AG04449 (cell line): ENCODE measurements at regions not wholly inside any gene's neighbourhood (a gene's known extent, or its start where the extent isn't known, plus 50 kb on each side); places are given as distances from the start of the nearest gene placed in this dataset.

Experiments used
- CTCF ChIA-PET: fragments of 350-600 bp; formaldehyde crosslinking; extraction: SDS; loops from one replicate; lab custom pipeline; 2021; ENCODE audit warnings: antibody characterized with exemption; lab: Yijun Ruan, JAX
- POLR2A ChIA-PET: fragments of 400-600, 350-600 bp; formaldehyde crosslinking; extraction: SDS; loops from one replicate; lab custom pipeline; 2020; ENCODE audit warnings: antibody characterized with exemption, inconsistent platforms; lab: Yijun Ruan, JAX
- DNase-seq: peaks from one replicate; pipeline ENCODE4 v3.0.0-alpha.2; 2010; ENCODE audit warnings: low read depth, low spot score
- H3K4me3 ChIP-seq: 2 replicates; pipeline ENCODE4 v1.5.1; 2011; ENCODE audit warnings: low read depth, mild to moderate bottlenecking, control low read depth, low read length
- TF ChIP-seq, protein P1 (sequence below): IDR thresholded peaks from one replicate; pipeline ENCODE4 v1.5.1; 2011; ENCODE audit warnings: mild to moderate bottlenecking, moderate library complexity, low read length, control low read depth, inconsistent platforms; ENCODE audit not compliant: insufficient read depth; ENCODE audit errors: missing control alignments

GRCh38 chr10:10552948-10553347 lies 464.7 kb upstream of the CELF2 start:
- ChIA-PET CTCF (no interaction called here), POLR2A (no interaction called here)
- no peak for DNase-seq
- TF ChIP-seq, protein P1, sequence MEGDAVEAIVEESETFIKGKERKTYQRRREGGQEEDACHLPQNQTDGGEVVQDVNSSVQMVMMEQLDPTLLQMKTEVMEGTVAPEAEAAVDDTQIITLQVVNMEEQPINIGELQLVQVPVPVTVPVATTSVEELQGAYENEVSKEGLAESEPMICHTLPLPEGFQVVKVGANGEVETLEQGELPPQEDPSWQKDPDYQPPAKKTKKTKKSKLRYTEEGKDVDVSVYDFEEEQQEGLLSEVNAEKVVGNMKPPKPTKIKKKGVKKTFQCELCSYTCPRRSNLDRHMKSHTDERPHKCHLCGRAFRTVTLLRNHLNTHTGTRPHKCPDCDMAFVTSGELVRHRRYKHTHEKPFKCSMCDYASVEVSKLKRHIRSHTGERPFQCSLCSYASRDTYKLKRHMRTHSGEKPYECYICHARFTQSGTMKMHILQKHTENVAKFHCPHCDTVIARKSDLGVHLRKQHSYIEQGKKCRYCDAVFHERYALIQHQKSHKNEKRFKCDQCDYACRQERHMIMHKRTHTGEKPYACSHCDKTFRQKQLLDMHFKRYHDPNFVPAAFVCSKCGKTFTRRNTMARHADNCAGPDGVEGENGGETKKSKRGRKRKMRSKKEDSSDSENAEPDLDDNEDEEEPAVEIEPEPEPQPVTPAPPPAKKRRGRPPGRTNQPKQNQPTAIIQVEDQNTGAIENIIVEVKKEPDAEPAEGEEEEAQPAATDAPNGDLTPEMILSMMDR = no peak
- no peak overlapping the region for H3K4me3 ChIP-seq

DNA sequence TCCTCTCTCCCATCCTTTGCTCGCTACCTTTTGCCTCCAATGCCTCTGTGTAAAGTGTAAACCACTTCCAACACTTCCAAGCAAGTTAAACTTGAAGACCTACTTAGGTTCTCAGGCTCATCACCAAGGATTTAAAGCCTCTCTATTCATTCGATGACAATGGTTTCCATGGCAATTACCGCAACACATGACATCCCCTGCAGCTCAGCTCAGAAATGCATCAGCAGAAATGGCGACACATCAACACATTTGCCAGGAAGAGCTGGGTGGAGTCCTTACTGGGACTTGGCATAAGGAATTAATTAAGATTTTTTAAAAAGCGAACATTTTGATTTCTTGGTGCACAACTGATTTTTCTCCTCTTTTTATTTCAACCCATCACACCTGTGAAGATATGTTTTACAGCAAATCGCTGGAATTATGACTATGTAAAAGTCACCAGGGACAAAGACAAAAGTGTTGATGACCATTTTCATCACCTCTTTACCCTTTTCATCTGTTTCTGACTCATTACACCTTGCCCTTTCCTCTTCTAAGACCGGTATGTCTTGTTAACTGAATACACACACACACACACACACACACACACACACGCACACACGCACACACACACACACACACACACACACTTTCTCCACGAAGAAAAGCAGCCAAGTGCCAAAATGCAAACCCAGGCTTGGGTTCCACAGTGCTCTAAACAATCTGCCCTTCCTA lies 453.4 kb upstream of the CELF2 start:
- H3K4me3 ChIP-seq = no peak overlapping the region
- TF ChIP-seq, protein P1 = no peak
- no peak for DNase-seq
- ChIA-PET POLR2A (no interaction called here), CTCF (no interaction called here)

- POLR2A ChIA-PET = no interaction called here
Measured at GRCh38 chr10:10576937-10577336, 440.7 kb upstream of the CELF2 start.

GRCh38 chr10:10579709-10580108 lies 438.0 kb upstream of the CELF2 start:
- TF ChIP-seq, protein P1 = no peak
- ChIA-PET CTCF (no interaction called here), POLR2A (no interaction called here)
- no peak overlapping the region for H3K4me3 ChIP-seq
- no peak for DNase-seq

More at GRCh38 chr10:10576937-10577336, 440.7 kb upstream of the CELF2 start:
- DNase-seq = no peak
- CTCF ChIA-PET = no interaction called here
- H3K4me3 ChIP-seq = no peak overlapping the region
- TF ChIP-seq, protein P1 = no peak

GRCh38 chr10:10584161-10584560 lies 433.5 kb upstream of the CELF2 start:
- no peak for DNase-seq
- TF ChIP-seq, protein P1 = no peak
- no peak overlapping the region for H3K4me3 ChIP-seq
- CTCF ChIA-PET = no interaction called here
- POLR2A ChIA-PET = no interaction called here

DNA sequence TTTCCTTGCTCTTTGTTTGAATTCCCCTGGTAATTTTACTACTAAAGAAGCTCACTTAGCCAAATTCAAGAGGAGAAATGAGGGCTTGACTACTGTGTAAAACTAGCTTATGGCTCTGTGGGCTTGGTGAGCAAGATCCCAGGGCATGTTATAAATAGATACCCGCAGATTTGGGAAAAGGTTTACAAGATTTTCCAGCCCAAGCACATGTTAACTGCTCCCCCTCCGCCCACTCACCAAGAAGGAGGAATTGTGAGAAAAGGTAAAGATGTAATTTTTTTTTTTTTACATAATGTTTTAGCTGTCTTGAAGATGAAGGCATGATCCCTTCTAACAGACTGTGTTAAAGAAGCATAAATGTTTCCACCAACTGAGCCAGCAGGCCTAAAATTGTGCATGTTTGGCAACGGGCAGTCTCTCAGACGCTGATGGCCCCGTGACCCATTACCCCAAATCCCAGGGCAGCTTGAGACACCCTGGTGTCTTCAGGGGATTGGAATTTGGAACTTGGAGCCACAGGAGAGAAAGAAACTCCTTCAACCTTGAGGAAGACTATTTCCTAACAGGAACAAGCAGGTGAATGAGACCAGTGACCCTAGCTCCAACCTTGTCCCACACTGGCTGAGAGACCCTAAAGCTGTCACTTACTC lies 429.8 kb upstream of the CELF2 start:
- no peak for DNase-seq
- POLR2A ChIA-PET = interaction anchor here (0.5 kb wide), 1 partner anchor 1485 kb away, joined by 3 read pairs; no protein-coding TSS in a partner anchor
- CTCF ChIA-PET = interaction anchor here (1.2 kb wide), 1 partner anchor 22 kb away, joined by 3 read pairs; no protein-coding TSS in a partner anchor
- TF ChIP-seq, protein P1 = no peak
- no peak overlapping the region for H3K4me3 ChIP-seq
